Spinal cord (tissue), 9 donors: ENCODE measurements at regions not wholly inside any gene's neighbourhood (a gene's known extent, or its start where the extent isn't known, plus 50 kb on each side); places are given as distances from the start of the nearest gene placed in this dataset.

Experiments used
- DNase-seq, 6 donors: peaks; one replicate each; pipeline versions ENCODE4 v3.0.0 to v3.0.0-alpha.2; 2013 to 2015; ENCODE audit warnings: low spot score in 6 of 6, low read depth in 4 of 6
- H3K27ac ChIP-seq: one replicate; pipeline ENCODE4 v1.5.1; 2013; ENCODE audit warnings: low read depth, low read length, control low read depth
- H3K27me3 ChIP-seq: one replicate; pipeline ENCODE4 v1.6.1; 2013; ENCODE audit warnings: low read length; ENCODE audit not compliant: control insufficient read depth, insufficient read depth
- H3K36me3 ChIP-seq: one replicate; pipeline ENCODE4 v1.6.1; 2013; ENCODE audit warnings: low read length; ENCODE audit not compliant: control insufficient read depth, insufficient read depth
- H3K4me1 ChIP-seq: one replicate; pipeline ENCODE4 v1.6.1; 2013; ENCODE audit warnings: low read length; ENCODE audit not compliant: control insufficient read depth, insufficient read depth
- H3K4me3 ChIP-seq: one replicate; pipeline ENCODE4 v1.5.1; 2013; ENCODE audit warnings: low read depth, low read length, control low read depth
- H3K9me3 ChIP-seq: one replicate; pipeline ENCODE4 v1.6.1; 2013; ENCODE audit warnings: low read length; ENCODE audit not compliant: control insufficient read depth, insufficient read depth
- WGBS: methylation state at CpG from one replicate; pipeline ENCODE4 v1.1.5; 2013; ENCODE audit warnings: missing lambda C conversion rate; ENCODE audit not compliant: insufficient coverage; 5-methylcytosine and 5-hydroxymethylcytosine counted together
- donor health status: healthy.

- H3K27ac ChIP-seq = no peak overlapping the region
- H3K4me1 ChIP-seq = no peaks in the 10 kb centered on the region
- H3K27me3 ChIP-seq = no peaks in the 10 kb centered on the region
- no CpG with 5 or more reads among the region's 3 CpGs for WGBS
- DNase-seq = no peak
- no peaks in the 10 kb centered on the region for H3K36me3 ChIP-seq
- H3K9me3 ChIP-seq = peaks cover 4% of the 10 kb centered on the region
- no peak overlapping the region for H3K4me3 ChIP-seq
Measured at GRCh38 chr14:38089123-38089522, 118.6 kb upstream of the SSTR1 start.

- no peaks in the 10 kb centered on the region for H3K36me3 ChIP-seq
- H3K27ac ChIP-seq = no peak overlapping the region
- H3K9me3 ChIP-seq = peaks cover 8% of the 10 kb centered on the region
- H3K4me1 ChIP-seq = no peaks in the 10 kb centered on the region
- WGBS = 80% methylated on average over 1 of the region's 3 CpGs
- no peaks in the 10 kb centered on the region for H3K27me3 ChIP-seq
- no peak for DNase-seq
- no peak overlapping the region for H3K4me3 ChIP-seq
Measured at GRCh38 chr14:38090506-38090905, 117.2 kb upstream of the SSTR1 start.

- no peak overlapping the region for H3K4me3 ChIP-seq
- H3K27me3 ChIP-seq = no peaks in the 10 kb centered on the region
- H3K4me1 ChIP-seq = no peaks in the 10 kb centered on the region
- WGBS = no CpG with 5 or more reads among the region's 4 CpGs
- DNase-seq = no peak
- no peaks in the 10 kb centered on the region for H3K36me3 ChIP-seq
- peaks cover 10% of the 10 kb centered on the region for H3K9me3 ChIP-seq
- H3K27ac ChIP-seq = no peak overlapping the region
Measured at GRCh38 chr14:38098074-38098836, 109.4 kb upstream of the SSTR1 start.

GRCh38 chr14:38101679-38102078 lies 106.0 kb upstream of the SSTR1 start:
- Histone ChIP-seq H3K4me1 (no peaks in the 10 kb centered on the region), H3K27ac (no peak overlapping the region), H3K4me3 (no peak overlapping the region), H3K27me3 (no peaks in the 10 kb centered on the region), H3K9me3 (peaks cover 5% of the 10 kb centered on the region), H3K36me3 (no peaks in the 10 kb centered on the region)
- DNase-seq = no peak
- WGBS = no CpG with 5 or more reads among the region's 1 CpG

GRCh38 chr14:38103542-38104225 lies 104.0 kb upstream of the SSTR1 start:
- WGBS = 97% methylated on average over 6 of the region's 6 CpGs
- no peak overlapping the region for H3K27ac ChIP-seq
- no peak overlapping the region for H3K4me3 ChIP-seq
- DNase-seq = no peak
- H3K4me1 ChIP-seq = no peaks in the 10 kb centered on the region
- no peaks in the 10 kb centered on the region for H3K36me3 ChIP-seq
- H3K9me3 ChIP-seq = peaks cover 5% of the 10 kb centered on the region
- no peaks in the 10 kb centered on the region for H3K27me3 ChIP-seq

GRCh38 chr14:38105106-38105702 lies 102.5 kb upstream of the SSTR1 start:
- no peak overlapping the region for H3K4me3 ChIP-seq

GRCh38 chr14:38107216-38107631 lies 100.5 kb upstream of the SSTR1 start:
- 100% methylated on average over 1 of the region's 2 CpGs for WGBS
- no peak overlapping the region for H3K27ac ChIP-seq
- H3K9me3 ChIP-seq = no peaks in the 10 kb centered on the region
- DNase-seq = no peak
- no peaks in the 10 kb centered on the region for H3K27me3 ChIP-seq
- H3K36me3 ChIP-seq = no peaks in the 10 kb centered on the region
- H3K4me1 ChIP-seq = no peaks in the 10 kb centered on the region
- H3K4me3 ChIP-seq = no peak overlapping the region

More at GRCh38 chr14:38105106-38105702, 102.5 kb upstream of the SSTR1 start:
- Histone ChIP-seq H3K27ac (no peak overlapping the region), H3K36me3 (no peaks in the 10 kb centered on the region), H3K4me1 (no peaks in the 10 kb centered on the region), H3K9me3 (peaks cover 5% of the 10 kb centered on the region), H3K27me3 (no peaks in the 10 kb centered on the region)
- 90% methylated on average over 8 of the region's 9 CpGs for WGBS
- no peak for DNase-seq

GRCh38 chr14:38108681-38109080 lies 99.0 kb upstream of the SSTR1 start:
- no CpG with 5 or more reads among the region's 2 CpGs for WGBS
- no peak for DNase-seq
- no peaks in the 10 kb centered on the region for H3K27me3 ChIP-seq
- no peaks in the 10 kb centered on the region for H3K36me3 ChIP-seq
- no peak overlapping the region for H3K27ac ChIP-seq
- H3K4me3 ChIP-seq = no peak overlapping the region
- no peaks in the 10 kb centered on the region for H3K4me1 ChIP-seq
- no peaks in the 10 kb centered on the region for H3K9me3 ChIP-seq

GRCh38 chr14:38110258-38110657 lies 97.4 kb upstream of the SSTR1 start:
- Histone ChIP-seq H3K27me3 (no peaks in the 10 kb centered on the region), H3K9me3 (no peaks in the 10 kb centered on the region), H3K27ac (no peak overlapping the region), H3K4me3 (no peak overlapping the region), H3K36me3 (no peaks in the 10 kb centered on the region), H3K4me1 (no peaks in the 10 kb centered on the region)
- WGBS = 100% methylated on average over 1 of the region's 1 CpG
- DNase-seq = no peak
